Liver (tissue), 7 donors: ENCODE measurements at regions not wholly inside any gene's neighbourhood (a gene's known extent, or its start where the extent isn't known, plus 50 kb on each side); places are given as distances from the start of the nearest gene placed in this dataset.

Source experiments
- DNase-seq: peaks from one replicate; pipeline ENCODE4 v3.0.0-alpha.2; 2017; ENCODE audit warnings: low spot score
- H3K27ac ChIP-seq, 2 donors: one replicate each; pipeline ENCODE4 v1.7.0; 2013; ENCODE audit warnings: inconsistent platforms in 2 of 2, low read length in 2 of 2, control low read depth in 1 of 2, low read depth in 1 of 2, mild to moderate bottlenecking in 1 of 2
- H3K27me3 ChIP-seq, 4 donors: one replicate each; pipeline versions ENCODE4 v1.6.1 to v1.7.0; 2013; ENCODE audit warnings: low read length in 3 of 4, inconsistent platforms in 1 of 4, mild to moderate bottlenecking in 1 of 4, moderate library complexity in 1 of 4; ENCODE audit not compliant: control insufficient read depth in 4 of 4, insufficient read depth in 4 of 4
- H3K36me3 ChIP-seq, 4 donors: one replicate each; pipeline versions ENCODE4 v1.6.1 to v1.7.0; 2013; ENCODE audit warnings: low read length in 3 of 4, mild to moderate bottlenecking in 3 of 4, low read depth in 1 of 4, moderate library complexity in 1 of 4; ENCODE audit not compliant: control insufficient read depth in 4 of 4, insufficient read depth in 3 of 4
- H3K4me1 ChIP-seq, 4 donors: one replicate each; pipeline versions ENCODE4 v1.6.1 to v1.7.0; 2013; ENCODE audit warnings: low read length in 3 of 4, mild to moderate bottlenecking in 3 of 4, moderate library complexity in 1 of 4; ENCODE audit not compliant: control insufficient read depth in 4 of 4, insufficient read depth in 4 of 4
- H3K4me3 ChIP-seq, 3 donors: one replicate each; pipeline versions ENCODE4 v1.6.1 to v1.7.0; 2013; ENCODE audit warnings: low read length in 3 of 3, control low read depth in 1 of 3, low read depth in 1 of 3, mild to moderate bottlenecking in 1 of 3
- H3K9ac ChIP-seq, 2 donors: one replicate each; pipeline ENCODE4 v1.7.0; 2013; ENCODE audit warnings: low read length in 2 of 2, mild to moderate bottlenecking in 2 of 2, moderate library complexity in 2 of 2, control low read depth in 1 of 2, low read depth in 1 of 2
- H3K9me3 ChIP-seq, 4 donors: one replicate each; pipeline versions ENCODE4 v1.6.1 to v1.7.0; 2013; ENCODE audit warnings: low read length in 3 of 4; ENCODE audit not compliant: control insufficient read depth in 4 of 4
- ATF3 ChIP-seq: IDR thresholded peaks from 2 replicates; pipeline ENCODE4 v1.6.1; 2016; ENCODE audit warnings: antibody characterized with exemption
- FOXA1 ChIP-seq: IDR thresholded peaks from 2 replicates; pipeline ENCODE4 v1.6.1; 2016; ENCODE audit warnings: antibody characterized with exemption
- FOXA2 ChIP-seq: IDR thresholded peaks from 2 replicates; pipeline ENCODE4 v1.6.1; 2016; ENCODE audit warnings: antibody characterized with exemption
- GABPA ChIP-seq, 2 donors: IDR thresholded peaks in 1 of 2; conservative IDR thresholded peaks in 1 of 2; 2 replicates each; pipeline ENCODE4 v1.6.1; 2016; ENCODE audit warnings: antibody characterized with exemption in 2 of 2, mild to moderate bottlenecking in 1 of 2, moderate library complexity in 1 of 2
- HNF4A ChIP-seq, 2 donors: conservative IDR thresholded peaks; 2 replicates each; pipeline ENCODE4 v1.6.1; 2016; ENCODE audit warnings: antibody characterized with exemption in 2 of 2, mild to moderate bottlenecking in 2 of 2
- HNF4G ChIP-seq: IDR thresholded peaks from 2 replicates; pipeline ENCODE4 v1.6.1; 2016; ENCODE audit warnings: antibody characterized with exemption
- JUND ChIP-seq, 2 donors: IDR thresholded peaks; 2 replicates each; pipeline ENCODE4 v1.6.1; 2016; ENCODE audit warnings: antibody characterized with exemption in 2 of 2
- MAX ChIP-seq: IDR thresholded peaks from 2 replicates; pipeline ENCODE4 v1.6.1; 2016; ENCODE audit warnings: antibody characterized with exemption
- NR2F2 ChIP-seq: IDR thresholded peaks from 2 replicates; pipeline ENCODE4 v1.6.1; 2016; ENCODE audit warnings: antibody characterized with exemption
- RAD21 ChIP-seq, 2 donors: IDR thresholded peaks; 2 replicates each; pipeline ENCODE4 v1.6.1; 2016; ENCODE audit warnings: antibody characterized with exemption in 2 of 2, mild to moderate bottlenecking in 2 of 2
- REST ChIP-seq: IDR thresholded peaks from 2 replicates; pipeline ENCODE4 v1.6.1; 2016; ENCODE audit warnings: antibody characterized with exemption, mild to moderate bottlenecking
- RXRA ChIP-seq, 2 donors: IDR thresholded peaks; 2 replicates each; pipeline ENCODE4 v1.6.1; 2017 to 2018; ENCODE audit warnings: antibody characterized with exemption in 2 of 2, mild to moderate bottlenecking in 1 of 2
- SP1 ChIP-seq: IDR thresholded peaks from 2 replicates; pipeline ENCODE4 v1.6.1; 2018; ENCODE audit warnings: antibody characterized with exemption, mild to moderate bottlenecking
- TAF1 ChIP-seq: conservative IDR thresholded peaks from 2 replicates; pipeline ENCODE4 v1.6.1; 2016; ENCODE audit warnings: antibody characterized with exemption, mild to moderate bottlenecking
- YY1 ChIP-seq: IDR thresholded peaks from 2 replicates; pipeline ENCODE4 v1.6.1; 2016; ENCODE audit warnings: antibody characterized with exemption, mild to moderate bottlenecking
- ZBTB33 ChIP-seq: IDR thresholded peaks from 2 replicates; pipeline ENCODE4 v1.6.1; 2016; ENCODE audit warnings: antibody characterized with exemption
- WGBS: extraction: QIAGEN DNeasy Blood & Tissue Kit; methylation state at CpG from one replicate; pipeline ENCODE4 v1.1.7; 2013; 5-methylcytosine and 5-hydroxymethylcytosine counted together
- donor health status: healthy.
- donor health status: healthy.
- donor health status: healthy.
- donor health status: healthy.

GRCh38 chr10:78155722-78156121 is 122.1 kb downstream of the RPS24 start:
- peaks cover 0 to 2% (median 0%) of the 10 kb centered on the region in 4 donors for H3K36me3 ChIP-seq

GRCh38 chr10:78160591-78160990 is 126.9 kb downstream of the RPS24 start:
- WGBS, result 86% methylated on average over 5 of the region's 5 CpGs
- Histone ChIP-seq H3K9ac (no peak overlapping the region), H3K9me3 (peaks cover 0 to 3% (median under 1%) of the 10 kb centered on the region in 4 donors), H3K4me3 (no peak overlapping the region), H3K27me3 (no peaks in the 10 kb centered on the region), H3K4me1 (no peaks in the 10 kb centered on the region), H3K27ac (no peak overlapping the region), H3K36me3 (no peaks in the 10 kb centered on the region)
- DNase-seq, result no peak
- TF ChIP-seq ATF3 (no peak), GABPA (IDR thresholded peaks at IDR 0.05 in 1 of 2, conservative IDR thresholded peaks at IDR 0.05 in 1 of 2) (no peak), HNF4G (no peak), FOXA2 (no peak), NR2F2 (no peak), RAD21 (IDR thresholded peaks at IDR 0.05) (no peak), JUND (IDR thresholded peaks at IDR 0.05) (no peak), SP1 (no peak), YY1 (no peak), TAF1 (no peak), RXRA (IDR thresholded peaks at IDR 0.05) (no peak), MAX (no peak), HNF4A (conservative IDR thresholded peaks at IDR 0.05) (no peak), REST (no peak), ZBTB33 (no peak), FOXA1 (no peak)

More at GRCh38 chr10:78155722-78156121, 122.1 kb downstream of the RPS24 start:
- TF ChIP-seq NR2F2 (no peak), REST (no peak), RAD21 (IDR thresholded peaks at IDR 0.05) (no peak), HNF4G (no peak)
- H3K4me3 ChIP-seq, result no peak overlapping the region
- 90% methylated on average over 2 of the region's 2 CpGs for whole genome bisulfite sequencing
- no peak overlapping the region for H3K9ac ChIP-seq
- no peaks in the 10 kb centered on the region for H3K4me1 ChIP-seq
- H3K9me3 ChIP-seq, result no peaks in the 10 kb centered on the region
- DNase-seq, result no peak
- no peaks in the 10 kb centered on the region for H3K27me3 ChIP-seq
- H3K27ac ChIP-seq, result no peak overlapping the region
